SK-N-SH treated with all-trans-retinoic acid at 6 μM for 48 hours (cell line): ENCODE measurements at regions not wholly inside any gene's neighbourhood (a gene's known extent, or its start where the extent isn't known, plus 50 kb on each side); places are given as distances from the start of the nearest gene placed in this dataset.

Source experiments
- TCF4 ChIP-seq: fragments of 250-450 bp; sonication (Bioruptor Pico); IDR thresholded peaks from 2 replicates; pipeline ENCODE4 v1.8.0; 2021; ENCODE audit warnings: mild to moderate bottlenecking, moderate library complexity, borderline replicate concordance
- ZFP3 ChIP-seq: fragments of 250-450 bp; sonication (Bioruptor Pico); IDR thresholded peaks from 2 replicates; pipeline ENCODE4 v1.5.0; 2020; ENCODE audit warnings: mild to moderate bottlenecking, moderate library complexity
- ZNF565 ChIP-seq: fragments of 450-650 bp; formaldehyde crosslinking; conservative IDR thresholded peaks from 2 replicates; pipeline ENCODE4 v1.5.0; 2020; ENCODE audit warnings: low read depth, mild to moderate bottlenecking, moderate library complexity
- ZNF70 ChIP-seq: fragments of 450-650 bp; formaldehyde crosslinking; IDR thresholded peaks from 2 replicates; pipeline ENCODE4 v1.5.0; 2020; ENCODE audit warnings: mild to moderate bottlenecking, moderate library complexity
- TF ChIP-seq, protein P1 (sequence below): fragments of 250-450 bp; sonication (Bioruptor Pico); IDR thresholded peaks from 2 replicates; pipeline ENCODE4 v1.8.0; 2020; ENCODE audit warnings: mild to moderate bottlenecking, moderate library complexity, borderline replicate concordance
- TF ChIP-seq, protein P2 (sequence below): fragments of 250-450 bp; sonication (Bioruptor Pico); IDR thresholded peaks from 2 replicates; pipeline ENCODE4 v1.5.1; 2020; ENCODE audit warnings: low read depth, mild to moderate bottlenecking, moderate library complexity

DNA sequence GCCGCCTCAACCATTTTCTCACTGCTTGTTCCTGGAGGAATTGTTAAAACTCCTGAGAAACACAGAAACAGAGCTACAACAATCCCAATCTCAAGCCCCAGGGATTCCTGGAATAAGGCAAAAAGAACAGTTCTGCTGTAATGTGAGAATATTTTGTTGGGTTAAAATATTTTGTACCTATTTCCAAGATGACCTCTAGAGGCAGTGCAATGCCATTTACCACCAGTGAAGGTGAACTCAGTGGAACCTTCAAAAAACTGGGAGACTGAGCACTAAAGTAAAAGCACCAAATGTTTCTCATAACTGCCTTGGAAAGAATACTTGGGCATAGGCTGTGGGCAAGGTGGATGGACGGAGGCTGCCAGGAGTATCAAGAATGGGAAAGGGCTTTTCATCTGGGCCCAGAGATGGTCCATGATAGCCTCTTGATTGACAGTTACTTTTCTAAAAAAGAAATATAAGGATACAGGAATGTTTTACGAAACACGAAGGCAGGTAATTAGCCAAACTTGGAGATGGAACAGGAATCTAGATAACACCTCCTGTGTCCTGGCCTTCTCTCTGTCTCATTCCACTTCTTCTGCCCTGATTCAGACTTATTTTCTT is 334.0 kb upstream of the FLRT2 start:
- TF ChIP-seq ZFP3 (CRISPR knock-in tag) = no peak
- TF ChIP-seq, protein P1, sequence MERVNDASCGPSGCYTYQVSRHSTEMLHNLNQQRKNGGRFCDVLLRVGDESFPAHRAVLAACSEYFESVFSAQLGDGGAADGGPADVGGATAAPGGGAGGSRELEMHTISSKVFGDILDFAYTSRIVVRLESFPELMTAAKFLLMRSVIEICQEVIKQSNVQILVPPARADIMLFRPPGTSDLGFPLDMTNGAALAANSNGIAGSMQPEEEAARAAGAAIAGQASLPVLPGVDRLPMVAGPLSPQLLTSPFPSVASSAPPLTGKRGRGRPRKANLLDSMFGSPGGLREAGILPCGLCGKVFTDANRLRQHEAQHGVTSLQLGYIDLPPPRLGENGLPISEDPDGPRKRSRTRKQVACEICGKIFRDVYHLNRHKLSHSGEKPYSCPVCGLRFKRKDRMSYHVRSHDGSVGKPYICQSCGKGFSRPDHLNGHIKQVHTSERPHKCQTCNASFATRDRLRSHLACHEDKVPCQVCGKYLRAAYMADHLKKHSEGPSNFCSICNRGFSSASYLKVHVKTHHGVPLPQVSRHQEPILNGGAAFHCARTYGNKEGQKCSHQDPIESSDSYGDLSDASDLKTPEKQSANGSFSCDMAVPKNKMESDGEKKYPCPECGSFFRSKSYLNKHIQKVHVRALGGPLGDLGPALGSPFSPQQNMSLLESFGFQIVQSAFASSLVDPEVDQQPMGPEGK (CRISPR knock-in tag) = no peak
- TF ChIP-seq, protein P2, sequence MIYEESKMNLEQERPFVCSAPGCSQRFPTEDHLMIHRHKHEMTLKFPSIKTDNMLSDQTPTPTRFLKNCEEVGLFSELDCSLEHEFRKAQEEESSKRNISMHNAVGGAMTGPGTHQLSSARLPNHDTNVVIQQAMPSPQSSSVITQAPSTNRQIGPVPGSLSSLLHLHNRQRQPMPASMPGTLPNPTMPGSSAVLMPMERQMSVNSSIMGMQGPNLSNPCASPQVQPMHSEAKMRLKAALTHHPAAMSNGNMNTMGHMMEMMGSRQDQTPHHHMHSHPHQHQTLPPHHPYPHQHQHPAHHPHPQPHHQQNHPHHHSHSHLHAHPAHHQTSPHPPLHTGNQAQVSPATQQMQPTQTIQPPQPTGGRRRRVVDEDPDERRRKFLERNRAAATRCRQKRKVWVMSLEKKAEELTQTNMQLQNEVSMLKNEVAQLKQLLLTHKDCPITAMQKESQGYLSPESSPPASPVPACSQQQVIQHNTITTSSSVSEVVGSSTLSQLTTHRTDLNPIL = no peak
- TF ChIP-seq TCF4 (CRISPR knock-in tag) = no peak
- no peak for TF ChIP-seq ZNF70 (CRISPR knock-in tag)
- no peak for TF ChIP-seq ZNF565
